HG03457 (cell line): ENCODE measurements at regions not wholly inside any gene's neighbourhood (a gene's known extent, or its start where the extent isn't known, plus 50 kb on each side); places are given as distances from the start of the nearest gene placed in this dataset.
"Not testable (repeated sequence)": the region's sequence is repeated elsewhere in the genome, so short reads cannot be mapped to it uniquely, and the experiment has no call there.

ENCODE experiments used
- ATAC-seq: cut with Tn5 transposase; IDR thresholded peaks from one replicate; pipeline ENCODE4 v1.9.1; 2021; ENCODE audit warnings: moderate number of reproducible peaks; ENCODE audit not compliant: unreplicated experiment

DNA sequence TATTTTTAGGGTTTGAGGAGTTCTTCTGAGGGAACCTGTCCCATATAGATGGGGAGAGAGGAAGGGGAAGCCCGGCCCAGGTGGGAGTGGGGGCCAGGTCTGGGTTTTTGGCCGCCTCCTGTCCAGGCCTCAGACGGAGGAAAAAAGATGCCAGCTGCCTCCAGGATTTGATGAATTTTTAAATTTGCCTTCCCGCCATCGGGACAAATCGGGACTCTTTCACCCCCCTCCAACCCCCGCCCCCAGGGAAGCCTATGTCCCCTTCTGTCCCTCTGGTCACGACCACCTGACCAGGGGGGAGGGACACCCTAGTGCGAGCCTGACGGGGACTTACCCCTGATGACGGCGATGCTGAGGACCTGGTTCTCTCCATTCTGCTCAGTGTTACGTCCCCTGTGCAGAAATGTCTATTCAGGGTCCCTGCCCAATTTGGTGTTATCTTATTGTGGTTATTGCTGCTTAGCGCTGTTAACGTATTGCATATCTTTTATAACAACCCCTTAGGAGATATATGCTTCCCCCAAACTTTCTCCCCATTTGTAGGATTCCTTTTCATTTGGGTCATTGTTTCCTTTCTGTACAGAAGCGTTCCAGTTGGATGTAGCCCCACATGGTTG is 115.9 kb upstream of the GRK3 start:
- no peak for ATAC-seq

DNA sequence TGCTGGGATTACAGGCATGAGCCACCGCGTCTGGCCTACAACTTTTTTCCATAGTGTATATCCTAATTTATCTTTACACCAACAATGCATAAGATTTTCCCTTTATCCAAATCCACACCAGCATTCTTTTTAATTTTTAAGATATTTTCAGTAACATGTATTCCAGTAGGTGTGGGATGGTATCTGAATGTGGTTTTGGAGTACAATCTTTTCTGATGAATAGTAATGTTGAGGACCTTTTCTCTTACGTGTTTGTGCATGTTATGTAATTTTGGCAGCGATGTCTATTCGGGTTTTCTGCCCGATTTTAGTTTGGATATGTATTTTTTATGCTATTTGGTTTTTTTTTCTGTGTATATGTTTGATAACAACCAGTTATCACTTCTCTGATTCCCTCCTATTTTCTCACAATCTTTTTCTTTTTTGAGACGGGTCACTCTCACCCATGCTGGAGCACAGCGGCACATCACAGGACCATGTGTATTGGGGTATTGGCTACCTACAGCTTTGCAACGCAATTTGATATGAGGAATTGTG is 114.6 kb upstream of the GRK3 start:
- no peak for ATAC-seq

DNA sequence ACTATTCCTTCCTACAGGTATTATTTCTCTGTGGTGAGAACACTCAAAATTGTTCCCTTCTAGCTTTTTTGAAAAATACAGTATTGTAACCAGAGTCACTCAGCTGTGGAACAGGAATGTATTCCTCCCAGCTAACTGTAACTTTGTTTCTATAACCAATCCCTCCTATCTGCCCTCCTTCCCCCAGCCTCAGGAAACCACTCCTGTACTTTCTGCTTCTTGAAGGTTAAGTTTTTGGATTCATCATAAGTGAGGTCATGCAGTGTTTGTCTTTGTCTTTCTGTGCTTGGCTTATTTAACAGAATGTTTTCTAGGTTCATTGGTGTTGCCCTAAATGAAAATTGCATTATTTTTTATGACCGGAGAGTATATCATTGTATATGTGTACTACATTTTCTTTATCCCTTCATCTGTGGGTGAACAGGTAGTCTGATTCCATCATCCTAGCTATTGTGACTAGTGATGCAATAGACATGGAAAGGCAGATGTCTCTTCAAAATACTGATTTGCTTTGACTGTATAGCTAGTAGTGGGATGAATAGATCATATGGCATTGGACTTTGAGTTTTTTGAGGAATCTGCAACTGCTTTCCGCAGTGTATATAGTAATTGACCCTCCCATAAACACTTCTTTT is 112.9 kb upstream of the GRK3 start:
- ATAC-seq: no peak

DNA sequence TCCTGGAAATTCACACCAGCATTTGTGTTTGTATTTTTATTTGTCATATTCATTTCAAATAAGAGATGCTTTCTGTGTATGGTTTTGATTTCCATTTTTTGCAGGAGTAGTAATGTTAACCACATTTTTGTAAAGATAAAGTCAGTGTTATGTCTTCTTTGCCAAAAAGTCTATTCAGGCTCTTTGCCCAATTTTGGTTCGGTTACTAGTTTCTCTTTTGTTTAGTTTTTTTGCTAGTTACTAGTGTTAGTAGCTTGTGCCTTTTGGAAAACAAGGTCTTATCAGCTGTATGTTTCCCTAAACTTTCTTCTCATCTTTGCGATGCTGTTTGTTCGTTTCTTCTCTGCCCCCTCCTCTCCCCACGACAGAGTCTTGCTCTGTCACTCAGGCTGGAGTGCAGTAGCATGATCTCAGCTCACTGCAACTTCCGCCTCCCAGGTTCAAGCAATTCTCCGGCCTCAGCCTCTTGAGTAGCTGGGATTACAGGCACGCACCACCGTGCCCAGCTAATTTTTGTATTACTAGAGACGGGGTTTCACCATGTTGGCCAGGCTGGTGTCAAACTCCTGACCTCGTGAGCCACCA is 112.3 kb upstream of the GRK3 start:
- no peak for ATAC-seq

DNA sequence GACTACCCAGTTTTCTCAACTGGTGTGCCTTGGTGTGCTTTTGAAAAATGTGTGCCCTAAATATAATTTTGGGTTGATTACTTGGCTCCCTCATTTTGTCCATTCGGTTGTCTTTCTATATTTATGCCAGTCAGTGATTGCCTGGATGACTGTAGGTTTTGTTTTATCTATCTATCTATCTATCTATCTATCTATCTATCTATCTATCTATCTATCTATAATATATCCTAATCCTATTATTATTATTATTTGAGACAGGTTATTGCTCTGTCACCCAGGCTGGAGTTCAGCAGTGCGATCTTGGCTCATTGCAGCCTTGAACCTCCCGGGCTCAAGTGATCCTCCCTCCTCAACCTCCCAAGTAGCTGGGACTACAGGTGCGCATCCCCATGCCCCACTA is 111.4 kb upstream of the GRK3 start:
- ATAC-seq: no peak

DNA sequence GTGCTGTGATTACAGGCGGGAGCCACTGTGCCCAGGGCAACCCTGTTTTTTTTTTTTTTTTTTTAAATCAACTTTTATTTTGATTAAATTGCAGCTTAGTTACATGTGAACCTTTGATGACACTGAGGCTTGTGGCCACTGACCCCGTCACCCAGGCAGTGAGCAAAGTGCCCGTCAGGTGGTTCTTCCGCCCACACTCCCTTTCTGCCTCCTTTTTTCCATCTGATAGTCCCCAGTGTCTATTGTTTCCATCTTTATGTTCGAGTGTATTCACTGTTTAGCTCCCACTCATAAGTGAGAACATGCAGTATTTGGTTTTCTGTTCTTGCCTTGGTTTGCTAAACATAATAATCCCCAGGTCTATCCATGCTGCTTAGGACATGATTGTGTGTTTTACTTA is 110.9 kb upstream of the GRK3 start:
- no peak for ATAC-seq

DNA sequence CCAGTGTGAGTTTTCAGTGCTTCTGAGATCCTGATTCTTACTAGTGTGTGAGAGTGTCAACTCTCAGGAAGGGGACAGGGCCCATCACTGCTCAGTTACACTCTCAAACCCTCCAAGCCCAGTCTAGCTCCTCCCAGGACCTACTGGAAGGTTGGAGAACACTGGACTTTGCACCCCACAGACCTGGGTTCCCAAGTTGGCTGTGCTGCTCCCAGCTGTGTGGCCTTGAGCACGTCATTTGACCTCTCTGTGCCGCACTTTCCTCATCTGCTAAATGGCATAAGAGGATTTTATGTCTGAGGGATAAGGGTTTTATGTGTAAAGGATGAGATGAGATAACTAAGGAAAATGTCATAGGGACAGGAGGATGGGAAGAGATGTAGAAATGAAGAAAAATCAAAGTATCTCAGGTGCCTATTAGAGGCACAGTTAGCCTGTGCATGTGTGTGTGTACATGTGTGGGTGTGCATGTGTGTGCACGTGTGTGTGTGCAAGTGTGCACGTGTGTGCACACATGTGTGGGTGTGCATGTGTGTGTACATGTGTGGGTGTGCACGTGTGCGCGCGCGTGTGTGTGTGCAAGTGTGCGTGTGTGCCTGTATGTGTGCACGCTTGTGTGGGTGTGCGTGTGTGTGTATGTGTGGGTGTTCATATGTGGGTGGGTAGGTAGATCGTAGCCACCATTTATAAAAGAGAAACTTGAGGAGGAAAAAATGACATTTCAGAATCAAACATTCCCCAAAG is 108.0 kb upstream of the GRK3 start:
- ATAC-seq: not testable (repeated sequence)

DNA sequence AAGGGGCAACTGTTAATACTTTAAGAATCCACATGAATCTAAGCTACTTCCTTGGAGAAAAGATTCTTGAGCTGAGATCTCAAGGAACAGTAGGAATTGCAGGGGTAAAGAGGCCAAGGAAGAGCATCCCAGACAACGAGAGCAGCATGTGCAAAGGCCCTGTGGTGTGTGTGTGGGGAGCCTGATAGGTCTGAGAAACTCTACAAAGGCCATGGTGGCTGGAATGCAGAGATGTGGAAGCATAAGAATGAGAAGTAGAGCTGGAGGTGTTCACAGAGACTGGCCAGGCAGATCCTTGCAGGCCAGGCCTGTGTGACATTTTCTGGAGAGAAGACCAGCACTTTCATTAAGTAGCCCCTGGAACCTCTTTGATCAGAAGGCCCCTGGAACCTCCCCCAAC is 105.8 kb upstream of the GRK3 start:
- ATAC-seq: not testable (repeated sequence)

DNA sequence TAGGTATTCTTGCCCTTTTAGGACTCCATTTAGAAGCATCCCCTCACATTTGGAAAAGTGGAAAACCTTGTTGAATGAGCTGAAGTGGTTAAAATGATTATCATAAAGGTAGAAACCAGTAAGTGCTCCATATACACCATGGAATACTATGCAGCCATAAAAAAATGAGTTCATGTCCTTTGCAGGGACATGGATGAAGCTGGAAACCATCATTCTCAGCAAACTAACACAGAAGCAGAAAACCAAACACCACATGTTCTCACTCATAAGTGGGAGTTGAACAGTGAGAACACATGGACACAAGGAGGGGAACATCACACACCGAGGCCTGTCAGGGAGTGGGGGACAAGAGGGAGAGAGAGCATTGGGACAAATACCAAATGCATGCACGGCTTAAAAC is 103.8 kb upstream of the GRK3 start:
- ATAC-seq: not testable (repeated sequence)

DNA sequence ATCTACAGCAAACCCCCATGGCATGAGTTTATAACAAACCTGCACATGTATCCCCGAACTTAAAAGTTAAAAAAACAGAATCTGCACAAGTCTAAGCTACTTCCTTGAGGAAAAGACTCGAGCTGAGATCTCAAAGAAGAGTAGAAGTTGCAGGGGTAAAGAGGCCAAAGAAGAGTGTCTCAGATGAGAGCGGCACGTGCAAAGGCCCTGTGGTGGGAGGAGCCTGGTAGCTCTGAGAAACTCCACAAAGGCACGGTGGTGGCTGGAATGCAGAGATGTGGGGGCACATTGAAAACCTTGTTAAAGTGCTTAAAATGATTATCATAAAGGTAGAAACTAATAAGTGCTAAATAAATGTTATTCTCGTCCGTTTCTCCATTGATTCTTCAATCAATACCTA is 103.2 kb upstream of the GRK3 start:
- no peak for ATAC-seq

DNA sequence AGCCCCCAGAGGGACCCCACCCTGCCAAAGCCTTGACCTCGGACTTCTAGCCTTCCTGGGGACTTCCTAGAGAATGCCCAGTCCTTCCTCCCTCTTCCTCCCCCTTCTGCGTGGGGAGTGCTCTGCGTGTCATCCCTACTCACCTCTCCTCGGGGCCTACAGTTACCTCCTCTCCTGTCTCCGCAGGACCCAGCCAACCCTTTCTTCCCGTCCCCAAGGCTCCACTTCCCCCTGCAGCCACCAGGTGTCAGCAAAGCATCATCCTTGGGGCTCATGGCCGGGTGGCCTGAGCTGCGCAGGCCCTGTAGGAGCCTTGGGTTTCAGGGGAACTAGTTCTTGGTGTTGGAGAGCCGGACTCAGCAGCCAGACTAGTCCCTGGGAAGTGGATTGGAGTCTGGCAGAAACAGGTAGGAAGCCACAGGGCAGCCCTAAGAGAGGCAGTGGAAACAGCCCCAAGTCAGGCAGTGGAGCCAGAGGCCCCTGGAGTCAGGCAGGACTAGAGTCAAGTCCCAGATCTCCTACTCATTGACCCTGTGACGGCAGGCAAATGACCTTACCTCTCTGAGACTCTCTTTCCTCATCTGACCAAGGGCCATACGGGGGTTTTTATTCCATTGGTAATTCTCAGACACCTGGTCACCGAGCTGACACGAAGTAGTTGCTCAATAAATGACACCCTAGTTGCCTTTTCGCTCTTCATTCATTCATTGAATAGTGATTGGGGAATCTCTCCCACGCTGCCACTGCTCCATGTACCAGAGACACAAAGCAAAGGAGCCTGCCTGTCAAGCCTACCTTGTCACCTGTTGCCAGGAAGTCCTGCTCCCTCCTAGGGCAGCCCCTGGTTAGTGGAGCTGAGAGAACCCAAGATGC is 101.8 kb upstream of the GRK3 start:
- ATAC-seq: not testable (repeated sequence)

DNA sequence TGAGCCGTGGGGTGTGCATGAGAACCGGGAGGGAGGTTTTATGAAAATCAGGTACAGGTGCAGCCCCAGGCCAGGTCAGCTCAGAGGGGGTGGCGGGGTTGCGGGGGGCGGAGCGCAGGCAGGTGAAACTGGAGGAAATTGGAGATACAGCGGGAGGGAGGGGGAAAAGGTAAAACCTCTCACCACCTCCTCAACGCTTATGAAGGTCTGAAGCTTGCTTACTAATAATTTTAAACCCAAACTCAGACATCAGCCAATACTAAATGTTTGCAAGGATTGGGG is 101.2 kb upstream of the GRK3 start:
- not testable (repeated sequence) for ATAC-seq

DNA sequence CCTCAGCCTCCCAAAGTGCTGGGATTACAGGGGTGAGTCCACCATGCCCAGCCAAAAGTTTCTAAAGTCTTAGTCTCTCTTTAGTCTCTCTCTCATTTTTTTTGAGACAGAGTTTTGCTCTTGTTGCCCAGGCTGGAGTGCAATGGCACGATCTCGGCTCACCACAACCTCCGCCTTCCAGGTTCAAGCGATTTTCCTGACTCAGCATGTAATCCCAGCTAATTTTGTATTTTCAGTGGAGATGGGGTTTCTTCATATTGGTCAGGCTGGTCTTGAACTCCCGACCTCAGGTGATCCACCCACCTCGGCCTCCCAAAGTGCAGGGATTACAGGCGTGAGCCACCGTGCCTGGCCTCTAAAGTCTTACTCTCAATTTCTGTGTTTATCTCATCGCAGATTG is 100.1 kb upstream of the GRK3 start:
- not testable (repeated sequence) for ATAC-seq

DNA sequence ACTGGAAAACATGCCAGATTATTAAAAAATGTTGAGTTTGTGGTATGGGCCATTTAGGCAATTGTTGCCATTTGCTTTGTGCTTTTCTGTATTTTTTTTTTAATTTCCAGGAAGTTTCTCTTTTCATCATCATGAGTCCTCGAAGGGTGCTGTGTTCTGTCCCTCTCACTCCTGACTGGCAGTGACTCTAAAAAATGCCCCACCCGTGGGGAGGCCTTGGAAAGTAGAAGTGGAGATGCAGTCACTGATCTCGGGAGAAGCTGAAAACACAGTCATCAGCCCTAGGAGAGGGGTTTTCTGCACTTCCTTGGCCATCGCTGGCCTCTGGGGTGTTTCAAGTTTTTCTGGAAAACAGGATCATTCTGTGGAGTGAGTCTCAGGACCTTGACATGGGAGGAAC is 98.5 kb upstream of the GRK3 start:
- no peak for ATAC-seq

DNA sequence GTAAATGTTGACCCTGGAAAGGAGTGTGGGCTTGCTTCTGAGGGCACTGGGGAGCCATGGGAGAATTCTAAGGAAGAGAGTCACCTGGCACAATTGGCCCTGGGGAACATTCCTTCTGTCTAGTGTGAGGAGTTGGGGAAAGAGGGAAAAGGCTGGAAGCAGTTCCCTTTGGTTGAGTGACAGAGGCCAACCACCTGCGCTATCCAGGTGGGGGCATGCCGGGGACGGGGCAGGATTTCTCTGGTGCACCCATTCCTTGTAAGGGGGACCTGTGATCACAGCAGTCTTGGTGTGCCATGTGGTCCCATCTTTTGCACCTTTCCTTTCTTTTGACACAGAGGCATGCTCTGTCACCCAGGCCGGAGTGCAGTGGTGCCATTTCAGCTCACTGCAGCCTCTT is 92.1 kb upstream of the GRK3 start:
- no peak for ATAC-seq

DNA sequence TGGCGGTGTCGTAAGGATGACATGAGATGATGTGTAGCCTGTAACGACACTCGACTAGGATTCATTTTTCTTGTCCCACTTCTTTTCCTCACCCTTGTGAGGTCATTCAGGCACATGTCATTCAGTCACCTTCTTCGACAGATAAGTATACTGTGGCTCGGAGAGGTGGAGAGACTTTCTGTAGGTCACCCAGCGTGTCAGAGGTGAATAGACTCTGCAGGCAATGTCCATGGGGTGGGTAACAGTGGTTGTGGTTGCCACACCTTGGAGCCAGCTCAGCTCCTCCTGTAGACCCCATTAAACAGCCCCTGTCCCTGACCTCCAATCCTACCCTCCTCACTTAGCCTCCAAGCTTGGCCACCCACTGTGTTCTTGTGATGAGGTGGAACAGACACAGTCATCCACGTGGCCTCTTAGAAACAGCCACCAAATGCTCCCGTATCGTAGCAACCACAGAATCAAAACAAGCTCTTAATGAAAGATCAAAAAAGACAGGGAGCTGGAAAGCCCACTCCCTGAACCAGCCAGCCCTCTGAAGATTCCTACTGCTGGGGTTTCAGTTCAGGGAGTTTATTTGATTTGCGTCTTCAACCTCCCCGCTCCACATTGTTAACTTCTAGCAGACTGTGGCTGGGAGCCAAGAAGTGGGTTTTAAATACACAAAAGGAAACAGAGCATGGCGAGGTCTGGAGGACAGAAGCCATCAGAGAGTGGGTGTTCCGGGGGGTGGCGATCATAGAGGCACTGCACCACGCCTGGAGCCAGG is 89.0 kb upstream of the GRK3 start:
- no peak for ATAC-seq

DNA sequence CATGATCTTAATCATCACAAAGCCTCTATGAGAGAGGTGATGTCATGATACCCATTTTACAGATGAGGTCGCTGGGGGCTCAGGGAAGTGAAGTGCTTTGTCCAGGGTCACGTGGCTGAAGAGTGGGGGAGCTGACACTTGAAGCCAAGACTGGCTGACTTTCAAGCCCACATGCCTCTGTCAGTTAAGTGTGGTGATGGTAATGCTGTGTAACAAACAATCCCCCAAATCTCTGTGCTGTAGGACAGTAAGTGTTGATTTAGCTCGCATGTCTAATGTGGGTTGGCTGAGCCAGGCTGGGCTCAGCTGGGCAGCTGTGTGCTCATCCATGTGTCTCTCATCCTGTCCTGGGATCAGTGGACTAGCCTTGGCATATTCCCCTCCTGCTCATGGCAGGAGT is 87.1 kb upstream of the GRK3 start:
- no peak for ATAC-seq

DNA sequence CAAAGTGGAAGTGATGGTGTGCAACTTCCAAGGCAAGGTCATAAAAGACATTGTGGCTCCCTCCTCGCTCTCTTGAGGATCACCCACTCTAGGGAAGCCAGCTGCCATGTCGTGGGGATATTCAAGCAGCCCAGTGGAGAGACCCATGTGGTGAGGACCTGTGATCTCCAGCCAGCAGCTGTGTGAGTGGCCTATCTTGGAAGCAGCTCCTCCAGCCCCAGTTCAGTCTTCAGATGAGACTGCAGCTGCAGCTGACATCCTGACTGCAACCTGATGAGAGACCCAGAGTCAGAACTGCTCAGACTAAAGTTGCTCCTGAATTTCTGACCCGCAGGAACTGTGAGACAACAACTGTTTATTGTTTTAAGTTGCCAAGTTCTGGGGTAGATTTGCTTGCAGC is 86.4 kb upstream of the GRK3 start:
- ATAC-seq: no peak

DNA sequence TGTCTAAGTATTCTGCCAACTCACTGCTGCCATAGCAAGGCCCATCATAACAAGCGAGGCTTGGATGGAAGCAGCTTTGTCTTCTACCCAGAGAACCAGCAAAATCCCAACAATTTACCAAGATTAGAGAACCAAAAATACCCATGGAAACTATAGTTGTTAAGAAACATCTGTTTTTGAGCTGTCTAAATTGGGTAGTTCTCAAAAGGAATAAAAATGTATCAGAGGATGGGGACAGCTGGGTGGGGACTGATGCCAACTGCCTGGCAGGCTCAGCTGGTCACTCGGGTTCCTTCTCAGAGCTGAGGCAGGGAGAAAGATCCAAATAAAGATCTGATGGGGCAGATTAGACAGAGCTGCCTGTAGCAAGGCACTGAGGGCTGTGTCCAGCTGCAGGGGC is 85.9 kb upstream of the GRK3 start:
- ATAC-seq: no peak

DNA sequence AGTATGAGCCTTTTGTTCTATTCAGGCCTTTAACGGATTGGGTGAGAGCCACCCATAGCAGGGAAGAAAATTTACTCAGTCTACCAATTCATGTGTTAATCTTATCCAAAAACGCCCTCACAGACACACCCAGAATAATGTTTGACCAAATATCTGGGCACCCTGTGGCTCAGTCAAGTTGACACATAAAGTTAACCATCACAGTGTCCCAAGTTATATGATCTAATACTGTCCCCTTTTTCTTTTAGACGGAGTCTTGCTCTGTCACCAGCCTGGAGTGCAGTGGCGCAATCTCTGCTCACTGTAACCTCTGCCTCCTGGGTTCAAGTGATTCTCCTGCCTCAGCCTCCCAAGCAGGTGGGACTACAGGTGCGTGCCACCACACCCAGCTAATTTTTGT is 83.6 kb upstream of the GRK3 start:
- ATAC-seq: not testable (repeated sequence)
